ENCODE measurements at regions not wholly inside any gene's neighbourhood (a gene's known extent, or its start where the extent isn't known, plus 50 kb on each side); places are given as distances from the start of the nearest gene placed in this dataset.
A peak's percentile ranks its signal among the peaks of the same experiment; 100 is the strongest.

DNA sequence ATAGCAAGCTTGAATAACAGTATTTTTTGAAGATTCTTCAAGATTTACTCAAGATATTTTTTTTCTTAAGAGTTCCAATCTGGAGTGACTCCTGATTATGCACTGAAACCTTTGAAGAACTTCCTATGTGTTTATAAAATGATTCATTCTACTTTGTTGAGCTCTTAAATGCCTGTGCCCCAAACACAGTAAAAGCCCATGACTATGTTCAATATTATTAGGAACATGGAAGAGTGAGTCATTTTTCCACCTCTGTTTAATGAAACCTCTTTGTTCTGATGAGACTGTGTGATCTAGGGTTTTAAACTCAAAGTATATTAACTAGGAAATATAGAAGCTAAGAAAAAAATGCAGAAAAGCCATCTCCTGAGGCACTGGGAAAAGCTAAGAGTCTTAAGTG is 415.0 kb upstream of the FBXO33 start:
- DNase-seq, result no peak

DNA sequence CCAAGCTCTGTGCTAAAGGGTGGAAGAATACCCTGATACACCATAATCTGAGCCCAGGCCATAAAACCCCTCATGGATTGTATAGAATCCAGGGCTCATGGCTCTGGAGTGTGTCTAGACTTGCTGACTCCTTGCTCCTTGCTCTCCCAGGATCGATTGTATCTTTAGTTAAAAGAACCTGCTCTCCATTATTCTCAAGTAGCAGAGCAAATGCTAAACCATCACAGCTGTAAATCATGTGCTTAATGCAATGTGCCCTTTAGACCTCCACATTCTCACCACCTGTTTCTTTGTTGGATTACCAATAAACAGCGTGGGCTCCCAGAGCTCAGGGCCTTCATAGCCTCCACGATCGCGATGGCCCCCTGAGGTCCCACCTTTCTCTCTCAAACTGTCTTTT is 411.6 kb upstream of the FBXO33 start:
- no peak for DNase-seq

DNA sequence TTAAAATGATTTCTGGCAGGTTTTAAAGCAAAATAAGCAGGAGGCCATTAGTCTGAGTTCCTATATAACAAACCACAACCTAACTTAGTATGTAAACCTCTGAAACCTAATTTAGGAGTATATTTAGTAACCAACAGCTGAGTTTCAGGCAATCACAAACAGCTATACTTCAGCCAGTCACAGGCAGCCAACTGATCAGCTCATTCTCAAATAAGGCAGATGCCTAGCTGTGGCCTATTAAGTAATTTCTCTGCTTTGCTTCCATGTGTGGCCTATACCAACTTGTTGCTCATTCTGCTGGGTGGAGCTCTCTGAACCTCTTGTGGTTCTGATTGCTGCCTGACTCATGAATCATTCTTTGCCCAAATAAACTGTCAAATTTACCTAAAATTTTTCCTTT is 408.9 kb upstream of the FBXO33 start:
- DNase-seq, result no peak

- DNase-seq, result no peak
Measured at GRCh38 chr14:39827901-39828655, 395.8 kb upstream of the FBXO33 start.

GRCh38 chr14:39812532-39813320 is 380.5 kb upstream of the FBXO33 start:
- no peak for DNase-seq

DNA sequence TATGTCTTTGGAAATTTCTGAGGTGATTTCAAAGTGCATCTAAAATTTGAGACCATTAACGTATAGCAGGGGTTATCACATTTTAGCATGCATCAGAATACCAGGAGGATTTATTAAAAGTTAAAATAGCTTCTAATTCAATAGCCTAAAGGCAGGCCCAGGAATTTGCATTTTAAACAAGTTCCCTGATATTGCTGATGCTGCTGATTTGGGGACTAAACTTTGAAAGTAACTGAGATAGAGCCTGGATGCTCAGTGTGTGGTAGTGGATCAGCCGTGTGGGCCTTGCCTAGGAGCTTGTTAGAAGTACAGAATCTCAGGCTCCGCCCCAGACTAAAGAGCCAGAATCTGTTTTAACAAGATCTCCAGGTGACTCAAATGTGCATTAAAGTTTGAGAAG is 375.0 kb upstream of the FBXO33 start:
- DNase-seq, result no peak

- no peak for DNase-seq
Measured at GRCh38 chr14:39784461-39784860, 352.2 kb upstream of the FBXO33 start.

- no peak for DNase-seq
Measured at GRCh38 chr14:39781466-39781865, 349.2 kb upstream of the FBXO33 start.

DNA sequence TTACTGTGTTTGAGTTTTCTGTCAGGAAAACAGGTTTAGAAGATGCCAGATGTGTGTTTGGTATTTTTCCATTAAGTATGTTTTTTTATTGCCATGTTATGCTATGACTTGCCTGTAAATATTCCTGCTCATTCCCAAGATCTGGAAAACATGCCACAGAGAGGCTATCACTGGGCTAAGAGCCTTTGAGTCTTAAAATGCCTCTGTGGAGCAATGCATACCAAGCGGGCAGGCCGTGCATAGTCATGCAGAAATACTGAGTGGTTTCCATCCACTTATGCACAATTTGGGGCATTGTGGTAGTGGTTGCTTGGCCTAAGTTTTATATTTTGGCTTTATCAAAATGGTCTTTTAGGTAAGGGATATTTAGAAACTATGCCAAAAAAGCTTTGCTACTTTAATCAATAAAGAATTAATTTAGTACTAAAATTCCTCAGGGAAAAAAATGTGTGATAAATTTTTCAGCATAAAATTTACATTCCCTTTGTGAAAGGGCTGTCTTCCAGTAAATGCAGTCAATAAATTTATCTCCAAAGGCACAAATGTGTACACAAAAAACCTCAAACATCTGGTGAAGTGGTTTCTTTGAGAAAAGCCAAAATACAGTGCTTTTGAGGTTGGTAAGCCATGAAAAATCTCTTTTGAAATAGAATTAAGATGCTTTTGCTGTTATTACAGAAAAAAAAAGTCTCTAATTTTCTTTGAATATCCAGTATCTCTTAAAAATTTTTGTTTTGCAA is 341.3 kb upstream of the FBXO33 start:
- no peak for DNase-seq

DNA sequence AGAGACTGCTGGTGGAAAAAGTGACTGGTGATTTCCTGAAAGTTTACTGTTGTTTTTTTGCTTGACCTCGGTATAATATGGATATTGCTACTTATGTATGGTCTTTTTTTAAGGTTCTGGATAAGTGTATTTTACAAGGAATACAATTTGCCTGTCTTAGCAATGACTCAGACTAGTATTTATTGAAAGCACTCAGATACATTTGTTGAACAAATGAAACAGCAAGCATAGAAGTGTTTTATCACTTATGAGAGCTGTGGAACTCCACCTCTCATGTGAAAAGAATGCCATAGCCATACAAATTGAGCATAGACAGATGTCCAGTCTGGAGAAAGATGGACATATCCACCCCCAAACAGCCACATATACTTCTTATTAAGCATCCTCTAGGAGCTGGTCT is 340.4 kb upstream of the FBXO33 start:
- no peak for DNase-seq

DNA sequence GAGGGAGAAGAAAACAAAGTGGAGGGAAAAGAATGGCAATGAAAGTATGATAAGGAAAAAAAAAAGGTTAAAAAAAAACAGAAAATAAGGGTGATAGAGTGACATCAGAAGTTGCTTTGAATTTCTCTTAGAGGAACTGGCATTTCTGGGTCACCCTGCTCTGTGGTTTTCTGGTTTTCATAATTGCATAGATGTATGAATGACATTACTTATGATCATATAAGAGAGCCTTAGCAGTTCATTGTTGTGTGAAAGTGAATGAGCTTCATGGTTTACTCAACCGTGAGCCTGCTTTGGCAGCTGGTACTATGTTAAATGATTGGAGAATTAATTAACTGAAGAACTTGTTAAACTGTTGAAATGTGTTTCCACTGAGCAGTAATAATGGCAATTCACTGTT is 336.4 kb upstream of the FBXO33 start:
- no peak for DNase-seq

GRCh38 chr14:39766397-39767000 is 334.3 kb upstream of the FBXO33 start:
- DNase-seq, result no peak

DNA sequence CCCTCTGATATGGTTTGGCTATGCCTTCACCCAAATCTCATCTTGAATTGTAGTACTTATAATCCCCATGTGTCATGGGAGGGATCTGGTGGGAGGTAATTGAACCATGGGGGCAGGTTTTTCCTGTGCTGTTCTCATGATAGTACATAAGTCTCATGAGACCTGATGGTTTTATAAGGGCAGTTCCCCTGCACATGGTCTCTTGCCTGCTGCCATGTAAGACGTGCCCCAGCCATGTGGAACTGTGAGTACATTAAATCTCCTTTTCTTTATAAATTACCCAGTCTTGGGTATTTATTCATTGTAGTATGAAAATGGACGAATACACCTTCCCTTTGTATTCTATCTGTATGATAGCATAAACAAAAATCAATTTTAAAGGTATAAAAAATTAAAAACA is 333.4 kb upstream of the FBXO33 start:
- no peak for DNase-seq

GRCh38 chr14:39763402-39763890 is 331.2 kb upstream of the FBXO33 start:
- no peak for DNase-seq

DNA sequence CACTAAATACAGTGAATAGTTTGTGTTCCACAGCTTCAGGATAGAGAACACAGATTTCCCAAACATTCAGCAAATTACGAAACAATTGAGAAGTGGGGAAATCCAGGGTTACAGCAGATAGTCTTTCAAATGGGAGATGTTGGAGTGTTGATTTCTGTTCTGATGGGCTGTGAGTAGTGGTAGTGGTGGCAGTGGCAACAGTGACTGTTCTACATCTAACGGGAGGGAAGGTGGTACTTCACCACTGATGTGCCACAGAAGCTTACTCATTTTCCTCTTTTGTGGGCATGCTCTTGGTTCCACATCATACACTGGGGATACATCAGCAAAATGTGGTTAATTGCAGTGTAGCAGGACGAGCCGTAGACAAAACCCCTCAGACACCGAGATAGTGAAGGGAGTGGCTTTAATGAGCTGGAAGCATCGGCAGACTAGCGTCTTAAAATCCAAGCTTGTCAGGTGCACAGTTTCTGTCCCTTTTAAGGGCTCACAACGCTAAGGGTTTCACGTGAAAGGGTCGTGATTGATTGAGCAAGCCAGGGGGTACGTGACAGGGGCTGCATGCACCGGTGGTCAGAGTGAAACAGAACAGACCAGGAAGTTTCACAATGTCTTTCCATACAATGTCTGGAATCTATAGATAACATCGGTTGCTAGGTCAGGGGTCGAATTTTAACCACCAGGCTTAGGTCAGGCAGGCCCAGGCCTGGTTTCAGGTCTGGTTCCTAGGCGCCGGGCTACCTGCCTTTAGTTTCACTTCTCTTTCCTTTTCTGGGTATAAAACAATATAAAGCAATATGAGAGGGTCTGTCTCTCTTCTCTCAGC is 330.6 kb upstream of the FBXO33 start:
- DNase-seq, result peak; percentile 24

DNA sequence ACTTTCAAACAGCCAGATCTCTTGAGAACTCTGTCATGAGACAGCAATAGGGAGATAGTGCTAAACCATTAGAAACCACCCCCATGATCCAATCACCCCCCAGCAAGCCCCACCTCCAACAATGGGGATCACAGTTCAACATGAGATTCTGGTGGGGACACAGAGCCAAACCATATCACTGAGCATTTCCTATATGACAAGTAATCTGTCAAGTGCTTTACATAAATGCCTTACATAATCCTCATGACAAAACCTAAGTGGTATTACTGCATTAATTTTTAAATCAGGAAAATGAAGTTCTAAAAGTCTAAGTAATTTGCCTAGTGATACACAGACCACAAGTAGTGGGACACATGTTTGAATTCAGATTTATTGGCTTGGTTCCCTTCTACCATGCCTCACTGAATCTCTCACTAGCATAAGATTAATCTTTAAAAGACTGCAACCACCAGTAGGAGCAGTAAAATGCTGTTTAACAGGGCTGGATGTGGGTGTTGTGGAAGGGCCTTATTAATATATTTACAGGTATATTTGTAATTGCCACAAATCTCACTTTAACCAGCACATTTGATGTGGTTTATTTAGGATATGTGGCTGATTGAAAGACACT is 323.1 kb upstream of the FBXO33 start:
- no peak for DNase-seq

DNA sequence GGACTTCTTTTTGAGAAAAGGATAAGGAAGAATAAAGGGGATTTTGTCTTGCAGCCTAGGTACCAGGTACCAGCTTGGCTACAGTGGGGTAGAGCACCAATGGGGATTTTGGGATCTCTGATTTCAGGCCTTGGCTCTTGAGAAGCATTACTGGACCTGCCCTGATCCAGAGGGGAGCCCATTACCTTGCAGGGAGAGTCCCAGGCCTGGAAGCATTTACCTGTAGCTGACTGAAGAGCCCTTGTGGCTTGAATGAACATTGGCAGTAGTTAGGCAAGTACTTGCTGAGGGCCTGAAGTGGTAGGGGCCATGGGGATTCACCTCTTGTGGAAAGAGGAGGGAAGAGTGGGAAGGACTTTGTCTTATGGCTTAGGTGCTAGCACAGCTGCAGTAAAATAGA is 308.2 kb upstream of the FBXO33 start:
- no peak for DNase-seq

- no peak for DNase-seq
Measured at GRCh38 chr14:39739796-39740195, 307.6 kb upstream of the FBXO33 start.

GRCh38 chr14:39734306-39734705 is 302.1 kb upstream of the FBXO33 start:
- DNase-seq, result no peak

GRCh38 chr14:39733741-39734140 is 301.5 kb upstream of the FBXO33 start:
- DNase-seq, result no peak

- DNase-seq, result peak; percentile 15
Measured at GRCh38 chr14:39731912-39732311, 299.7 kb upstream of the FBXO33 start.

- no peak for DNase-seq
Measured at GRCh38 chr14:39726563-39726962, 294.3 kb upstream of the FBXO33 start.

Data from stimulated activated CD4-positive, alpha-beta T cell treated with anti-CD3 and anti-CD28 coated beads, Interleukin-1b, Interleukin-23, amount 100 ng/mL, for 48 hours (primary cell).